HG03064 (cell line): ENCODE measurements at regions not wholly inside any gene's neighbourhood (a gene's known extent, or its start where the extent isn't known, plus 50 kb on each side); places are given as distances from the start of the nearest gene placed in this dataset.

Experiments used
- ATAC-seq: cut with Tn5 transposase; IDR thresholded peaks from one replicate; pipeline ENCODE4 v1.9.1; 2021; ENCODE audit warnings: low read depth; ENCODE audit not compliant: unreplicated experiment

DNA sequence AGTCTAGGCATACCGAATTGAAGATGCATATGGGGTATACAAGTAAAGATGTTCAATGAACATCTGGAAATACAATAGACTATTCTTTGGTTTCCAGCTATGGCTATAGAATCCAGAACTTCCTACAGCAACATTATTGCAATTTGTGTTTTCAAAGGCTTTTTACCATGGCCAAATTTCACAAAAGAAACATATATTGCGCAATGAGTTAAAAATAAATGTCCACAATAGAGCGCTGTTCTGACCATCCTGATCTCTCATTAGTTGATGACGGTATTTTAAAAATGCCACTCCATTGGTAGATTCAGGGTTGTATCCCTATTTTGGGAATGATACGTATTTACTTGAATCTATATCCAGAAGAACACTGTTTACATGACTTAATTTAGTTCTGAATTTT is 139.2 kb downstream of the LINC00632 start:
- ATAC-seq = no peak

DNA sequence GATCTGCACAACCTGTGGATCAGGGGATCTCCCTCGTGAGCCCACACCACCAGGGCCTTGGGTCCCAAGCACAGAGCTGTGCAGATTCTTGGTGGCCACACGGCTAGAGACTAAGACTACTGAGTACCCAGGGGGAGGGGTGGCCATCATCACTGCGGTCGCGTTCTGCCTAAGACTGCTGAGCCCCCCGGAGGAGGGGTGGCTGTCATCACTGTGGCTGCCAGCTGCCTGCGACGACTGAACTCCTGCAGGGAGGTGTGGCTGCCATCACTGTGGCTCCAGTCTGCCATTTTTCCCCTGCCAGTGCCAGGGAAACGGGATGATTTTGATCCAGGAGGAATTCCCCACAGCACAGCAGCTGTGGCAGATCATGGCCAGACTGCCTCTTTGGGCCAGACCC is 141.7 kb upstream of the SPANXB1 start:
- no peak for ATAC-seq

DNA sequence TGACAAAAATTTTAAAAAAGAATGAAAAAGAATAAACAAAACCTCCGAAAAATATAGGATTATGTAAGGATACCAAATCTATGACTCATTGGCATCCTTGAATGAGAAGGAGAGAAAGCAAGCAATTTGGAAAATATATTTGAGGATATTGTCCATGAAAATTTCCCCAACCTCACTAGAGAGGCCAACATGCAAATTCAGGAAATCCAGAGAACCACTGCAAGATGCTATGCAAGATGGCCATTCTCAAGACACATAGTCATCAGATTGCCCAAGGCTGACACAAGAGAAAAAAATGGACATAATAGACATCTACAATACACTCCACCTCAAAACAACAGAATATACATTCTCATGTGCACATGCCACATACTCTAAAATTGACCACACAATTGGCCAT is 135.9 kb upstream of the SPANXB1 start:
- ATAC-seq = no peak

DNA sequence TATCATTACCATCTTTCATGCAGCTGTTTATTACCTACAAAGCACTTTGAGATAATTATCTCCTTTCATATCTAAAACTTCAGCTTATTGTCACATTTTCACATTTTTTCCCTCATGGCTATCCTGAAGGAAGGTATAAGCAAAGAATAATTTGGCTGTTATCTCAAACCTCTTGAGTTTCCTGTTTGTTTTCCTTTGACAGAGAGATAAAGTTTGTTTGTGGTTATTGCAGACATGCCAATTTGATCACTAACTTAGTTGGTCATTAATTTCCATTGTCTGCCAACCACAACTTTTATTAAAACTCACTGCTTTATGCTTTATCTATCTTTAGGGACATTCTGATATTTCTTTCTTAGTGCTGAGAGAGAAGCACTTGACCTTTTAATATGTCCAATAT is 89.8 kb upstream of the SPANXB1 start:
- no peak for ATAC-seq

DNA sequence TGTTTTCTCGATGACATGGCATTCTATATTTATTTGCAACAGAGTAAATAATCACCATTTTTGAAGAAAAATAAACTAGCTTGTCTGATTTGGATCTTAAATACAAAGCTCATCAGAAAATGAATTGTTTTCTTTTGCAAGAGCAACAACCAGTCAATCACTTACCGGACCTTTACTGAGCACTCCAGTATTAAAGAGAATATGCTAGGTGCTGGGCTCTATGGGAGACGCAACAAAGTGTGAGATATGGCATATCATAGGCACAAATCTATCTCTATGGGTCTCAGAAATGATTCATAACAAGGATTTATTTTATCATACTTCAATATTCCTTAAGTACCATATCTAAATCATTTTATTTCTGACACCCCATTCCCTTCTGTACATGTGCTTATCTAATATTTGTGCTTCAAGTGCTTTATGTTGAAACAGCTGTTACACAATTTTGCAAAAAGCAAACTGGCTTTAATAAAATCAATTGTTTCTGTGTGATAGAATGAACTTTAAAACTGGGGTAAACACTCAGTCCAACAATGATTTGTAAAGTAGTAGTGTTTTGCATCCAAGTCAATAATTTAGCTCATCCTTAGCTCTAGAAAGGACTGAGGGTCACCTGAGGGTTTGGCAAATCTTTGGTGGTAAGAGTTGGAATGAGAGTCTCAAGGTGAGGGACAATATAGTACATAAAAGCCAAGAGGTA is 88.4 kb upstream of the SPANXB1 start:
- no peak for ATAC-seq

DNA sequence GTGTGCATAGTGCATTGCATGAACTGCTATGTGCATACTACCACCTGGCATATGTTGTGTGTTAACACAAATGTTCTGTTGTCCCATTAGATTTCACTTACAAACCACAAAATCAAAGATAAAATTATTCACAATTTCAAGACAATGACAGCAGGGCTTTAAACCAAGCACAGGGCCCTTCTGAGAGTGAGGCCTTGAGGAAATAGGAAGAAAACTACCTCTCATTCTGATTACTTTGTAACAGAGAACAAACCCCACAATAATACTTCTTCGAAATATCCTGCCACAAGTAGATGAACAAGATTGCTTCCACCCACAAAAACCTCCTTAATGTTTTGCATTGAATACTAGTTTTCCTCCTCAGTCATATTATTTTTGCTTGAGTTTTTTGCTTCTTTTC is 85.5 kb upstream of the SPANXB1 start:
- no peak for ATAC-seq

DNA sequence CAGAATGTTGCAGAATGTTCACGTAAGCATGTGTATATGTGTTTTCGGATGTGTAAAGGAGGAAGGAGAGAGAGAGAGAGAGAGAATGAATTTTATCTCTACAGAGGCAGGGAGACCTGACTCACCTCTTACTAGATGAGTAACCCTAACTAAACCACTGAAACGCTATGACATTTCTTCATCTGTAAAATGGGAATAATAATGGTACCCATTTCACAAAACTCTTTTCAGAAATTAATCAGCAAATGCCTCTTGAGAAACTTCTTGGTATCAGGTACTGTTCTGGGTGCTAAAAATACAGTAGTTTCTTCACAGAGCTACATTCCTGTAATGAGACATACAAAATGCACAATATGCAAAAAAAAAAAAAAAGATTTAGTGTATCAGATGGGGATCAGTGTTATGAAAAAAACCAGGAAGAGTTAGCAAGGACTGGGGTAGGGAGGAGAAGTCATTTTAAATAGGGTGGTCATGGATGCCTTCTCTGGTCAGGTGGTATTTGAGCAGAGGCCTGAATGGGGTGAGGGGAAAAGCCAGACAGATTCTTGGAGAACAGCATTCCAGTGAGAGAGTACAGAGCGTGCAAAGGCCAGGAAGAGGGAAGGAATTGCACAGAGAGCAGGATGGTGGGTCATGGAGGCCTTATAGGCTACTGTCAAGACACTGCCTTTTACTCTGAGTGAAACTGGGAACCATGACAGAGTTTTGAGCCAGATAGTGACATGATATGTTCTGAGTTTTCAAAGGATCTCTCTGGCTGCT is 84.9 kb upstream of the SPANXB1 start:
- ATAC-seq = no peak

DNA sequence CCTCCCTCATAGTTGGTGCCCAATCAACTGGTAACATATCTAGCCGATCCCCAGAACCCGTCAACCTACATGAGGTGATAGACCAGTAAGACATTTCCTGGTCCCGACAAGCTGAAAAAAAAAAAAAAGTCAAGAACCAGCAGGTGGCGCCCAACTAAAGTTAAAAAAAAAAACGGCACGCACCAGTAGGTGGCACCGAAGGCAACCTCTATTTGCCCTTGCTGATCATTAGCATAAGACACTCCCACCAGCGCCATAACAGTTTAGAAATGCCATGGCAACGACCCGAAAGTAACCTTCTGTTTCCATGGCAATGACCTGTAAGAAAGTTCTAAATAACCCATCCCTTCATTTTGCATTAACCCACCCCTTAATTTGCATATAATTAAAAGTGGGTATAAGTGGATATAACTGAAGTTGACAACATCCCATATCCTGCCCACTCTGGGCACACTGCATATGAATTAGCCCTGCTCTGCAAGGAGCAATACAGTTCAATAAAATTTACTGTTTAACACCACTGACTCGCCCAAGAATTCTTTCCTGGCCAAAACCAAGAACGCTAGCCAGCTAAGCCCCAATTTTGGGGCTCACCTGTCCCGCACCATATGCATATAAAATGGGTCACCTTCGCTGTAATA is 83.9 kb upstream of the SPANXB1 start:
- ATAC-seq = peak; percentile 89

DNA sequence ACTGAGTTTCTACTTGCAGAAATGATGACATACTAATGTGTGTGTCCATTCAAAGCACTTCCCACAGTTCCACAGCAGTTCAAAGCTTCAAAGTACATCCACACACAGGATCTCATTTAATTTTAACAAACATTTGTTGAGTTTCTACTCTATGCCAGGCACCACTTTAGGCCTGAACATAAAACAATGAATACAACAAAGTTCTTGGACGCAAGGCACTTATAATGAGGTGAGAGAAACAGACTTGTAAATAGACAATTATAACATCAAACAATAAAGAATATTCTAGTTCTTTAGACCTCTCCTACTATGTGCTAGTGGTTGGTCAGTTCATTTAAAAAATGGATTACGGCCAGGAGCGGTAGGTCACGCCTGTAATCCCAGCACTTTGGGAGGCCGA is 82.0 kb upstream of the SPANXB1 start:
- ATAC-seq = no peak

DNA sequence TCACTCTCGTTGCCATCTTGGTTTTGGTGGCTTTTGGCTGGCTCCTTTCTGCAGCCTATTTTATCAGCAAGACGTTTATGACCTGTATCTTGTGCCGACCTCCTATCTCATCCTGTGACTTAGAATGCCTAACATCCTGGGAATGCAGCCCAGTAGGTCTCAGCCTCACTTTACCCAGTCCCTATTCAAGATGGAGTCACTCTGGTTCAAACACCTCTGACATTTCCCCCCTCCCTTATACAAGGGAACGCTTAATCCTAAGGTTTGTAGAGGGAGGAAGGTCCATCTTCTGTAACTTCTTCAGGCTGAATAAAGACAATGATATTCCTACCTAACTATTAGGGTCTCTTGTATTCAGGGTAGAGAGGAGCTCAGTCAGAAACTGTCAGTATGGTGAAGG is 79.3 kb upstream of the SPANXB1 start:
- no peak for ATAC-seq

DNA sequence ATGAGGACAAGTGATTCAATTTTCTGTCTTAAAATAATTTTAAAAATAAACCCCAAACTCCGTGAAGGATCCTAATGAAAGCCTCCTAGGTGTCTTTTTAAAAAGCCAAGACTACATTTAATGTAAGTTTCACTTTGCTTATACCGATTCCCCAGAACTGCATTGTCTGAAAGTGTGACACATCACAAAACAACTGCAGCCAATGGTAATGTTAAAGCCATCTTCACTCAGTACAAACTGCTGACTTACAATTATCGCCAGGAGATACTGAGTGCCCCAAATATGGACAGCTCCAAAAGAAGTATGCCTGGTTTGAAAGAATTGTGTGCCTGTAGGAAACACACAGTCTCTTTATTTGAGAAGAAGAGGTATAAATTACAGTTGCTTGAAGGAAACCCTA is 73.7 kb upstream of the SPANXB1 start:
- ATAC-seq = no peak

DNA sequence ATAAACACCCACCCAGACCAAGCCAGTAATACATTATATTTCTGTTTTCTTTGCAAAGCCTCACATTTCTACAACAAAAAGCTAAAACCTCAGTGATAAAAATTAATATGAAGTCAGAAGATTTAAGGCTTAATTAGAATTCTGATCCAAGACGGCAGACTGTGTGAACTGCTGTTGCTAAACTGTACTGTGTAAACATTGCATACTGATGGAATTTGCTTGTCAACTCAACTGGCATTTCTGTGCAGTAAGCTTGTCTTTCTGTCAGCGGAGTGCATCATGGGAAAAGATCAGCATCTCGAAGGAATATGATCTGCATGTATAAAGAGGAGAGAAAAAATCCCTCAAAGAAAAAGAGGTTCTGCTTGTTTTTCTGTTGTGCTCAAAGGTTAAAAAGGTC is 69.4 kb upstream of the SPANXB1 start:
- no peak for ATAC-seq

DNA sequence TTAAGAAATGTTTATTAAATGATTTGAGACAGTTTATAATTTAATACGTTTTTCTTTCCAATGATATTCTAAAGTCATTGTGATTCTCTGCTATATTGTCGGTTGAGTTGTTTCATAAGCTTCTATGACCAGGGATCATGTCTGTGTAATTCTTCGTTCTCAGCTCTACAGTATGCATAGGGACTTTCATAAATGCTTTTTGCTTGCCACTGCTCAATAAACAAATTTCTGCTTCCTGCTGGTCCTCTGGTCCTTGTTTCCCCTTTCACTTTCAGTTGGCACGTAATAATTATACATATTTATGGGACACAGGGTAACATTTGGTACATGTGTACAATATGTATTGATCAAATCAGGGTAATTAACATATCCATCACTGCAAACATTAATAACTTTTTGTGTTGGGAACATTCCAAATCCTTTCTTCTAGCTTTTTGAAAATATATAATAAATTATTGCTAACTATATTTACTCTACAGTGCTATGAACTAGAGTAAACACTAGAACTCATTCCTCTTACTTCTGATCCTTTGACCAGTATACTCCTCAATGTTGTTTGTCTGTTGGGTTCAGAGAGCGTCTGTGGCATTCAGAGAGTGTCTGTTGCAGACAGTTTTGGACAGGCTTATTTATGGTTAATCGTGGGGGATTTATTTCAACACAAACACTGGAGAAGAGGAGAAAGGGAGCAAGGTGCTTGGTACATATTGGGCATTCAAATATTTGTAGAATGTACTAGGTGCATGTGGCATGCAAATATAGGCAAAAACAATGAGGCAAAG is 68.3 kb upstream of the SPANXB1 start:
- ATAC-seq = no peak

DNA sequence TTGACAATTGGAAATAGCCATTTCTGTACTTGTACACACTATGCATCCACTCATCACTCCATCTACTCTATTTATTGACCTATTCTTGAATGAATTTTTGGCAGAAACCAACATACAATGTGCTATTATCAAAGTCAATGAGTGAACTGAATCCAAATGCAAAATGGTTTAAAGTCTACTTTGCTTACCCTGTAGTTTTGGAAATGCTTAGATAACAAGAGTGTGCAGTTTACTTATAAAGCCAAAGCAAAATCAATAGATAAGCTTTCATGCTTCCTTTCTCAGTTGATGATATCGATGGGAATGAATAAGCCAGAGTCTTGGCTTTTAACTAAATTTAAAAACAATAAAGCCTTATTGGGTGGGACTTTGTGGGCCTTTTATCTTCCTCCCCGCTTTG is 58.9 kb upstream of the SPANXB1 start:
- ATAC-seq = no peak

DNA sequence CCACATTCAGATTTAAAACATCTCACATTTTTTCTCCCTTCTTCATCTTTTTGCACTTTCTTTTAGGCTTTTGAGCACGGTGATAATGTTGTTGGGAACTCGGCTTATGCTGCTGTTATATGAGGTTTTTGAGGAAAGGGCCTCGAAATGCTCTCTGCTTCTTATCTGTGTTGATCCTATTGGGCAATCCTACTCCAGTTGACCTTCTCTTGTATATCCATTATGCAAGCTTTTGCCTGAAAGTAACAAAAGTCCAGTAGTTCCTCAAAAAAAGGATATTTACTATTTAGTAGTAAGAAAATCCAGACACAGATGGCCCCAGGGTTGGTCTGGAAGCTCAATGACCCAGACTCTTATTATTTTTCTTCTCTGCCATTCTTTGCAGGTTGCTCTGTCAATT is 57.7 kb upstream of the SPANXB1 start:
- ATAC-seq = no peak

DNA sequence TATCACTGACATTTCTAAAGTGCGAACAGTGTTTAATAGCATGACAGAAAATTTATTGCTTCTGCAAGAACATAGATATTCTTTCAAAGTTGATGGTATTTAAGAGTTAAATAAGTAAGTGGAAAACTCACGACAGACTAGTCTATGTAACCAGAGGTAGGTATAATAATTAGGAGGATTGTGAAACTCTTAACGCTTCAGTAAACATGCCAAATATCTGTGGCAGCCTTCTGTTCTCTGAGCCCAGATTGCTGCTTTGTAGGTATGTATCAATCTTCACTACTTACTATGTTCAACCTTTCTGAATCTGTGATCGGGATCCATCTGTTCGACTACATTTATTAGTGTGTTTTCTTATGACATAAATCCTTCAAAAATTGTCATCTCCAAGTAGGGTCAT is 53.6 kb upstream of the SPANXB1 start:
- no peak for ATAC-seq

DNA sequence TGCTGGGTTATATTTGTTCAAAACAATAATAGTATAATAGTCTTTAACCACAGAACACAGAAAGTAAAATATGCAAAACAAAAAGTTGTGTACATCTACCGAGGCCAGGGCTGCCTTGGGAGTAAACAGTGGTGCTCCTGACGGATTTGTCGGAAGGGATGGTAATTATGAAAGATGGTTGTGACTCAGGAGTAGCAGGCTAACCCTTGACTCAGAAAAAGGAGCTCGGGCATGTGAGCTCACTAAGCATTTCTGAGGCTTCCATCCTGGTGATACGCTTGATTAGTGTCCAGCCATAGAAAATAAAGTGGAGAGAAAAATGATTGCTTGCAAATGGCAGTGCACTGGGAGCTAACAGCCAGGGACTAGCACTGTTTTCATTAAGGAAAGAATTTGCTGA is 53.2 kb upstream of the SPANXB1 start:
- no peak for ATAC-seq
